HPDE6-E6E7 (cell line): ENCODE measurements at regions not wholly inside any gene's neighbourhood (a gene's known extent, or its start where the extent isn't known, plus 50 kb on each side); places are given as distances from the start of the nearest gene placed in this dataset.

Experiments used
- DNase-seq: peaks from one replicate; pipeline ENCODE4 v3.0.0; 2011; ENCODE audit warnings: missing footprints; ENCODE audit errors: extremely low spot score

GRCh38 chr16:6406028-6406427, 926.6 kb upstream of the RBFOX1 start:
- no peak for DNase-seq

DNA sequence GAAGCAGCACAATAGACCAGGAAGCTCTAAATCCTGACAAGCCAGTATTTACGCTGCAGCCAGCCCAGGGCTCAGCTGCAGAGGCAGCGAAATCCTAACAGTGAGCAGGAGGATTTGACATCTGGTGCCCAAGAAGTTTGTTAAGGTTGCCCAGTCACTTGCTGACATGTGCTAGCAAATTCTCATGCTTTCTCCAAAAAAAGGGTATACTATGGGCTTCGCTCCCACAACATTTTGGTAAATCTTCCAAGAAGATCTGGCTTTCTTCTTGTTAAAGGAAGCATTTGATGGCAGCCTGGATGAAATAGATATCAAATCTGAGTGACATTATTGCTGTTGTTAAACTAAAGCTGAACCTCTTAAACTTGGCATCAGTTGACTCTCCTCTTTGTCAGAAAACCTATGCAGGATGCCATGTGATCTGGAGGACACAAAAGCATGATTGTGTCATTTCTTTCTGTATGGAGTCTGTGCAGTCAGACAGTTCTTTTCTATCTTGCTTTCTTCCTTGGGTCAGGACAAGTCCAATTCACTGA, 949.7 kb upstream of the RBFOX1 start:
- DNase-seq: no peak

GRCh38 chr16:6381896-6382295, 950.7 kb upstream of the RBFOX1 start:
- no peak for DNase-seq

GRCh38 chr16:6377956-6378355, 954.7 kb upstream of the RBFOX1 start:
- no peak for DNase-seq

- no peak for DNase-seq
These were observed 957.1 kb upstream of the RBFOX1 start for GRCh38 chr16:6375465-6376075.

- DNase-seq: no peak
These were observed 957.8 kb upstream of the RBFOX1 start for GRCh38 chr16:6374821-6375220.

DNA sequence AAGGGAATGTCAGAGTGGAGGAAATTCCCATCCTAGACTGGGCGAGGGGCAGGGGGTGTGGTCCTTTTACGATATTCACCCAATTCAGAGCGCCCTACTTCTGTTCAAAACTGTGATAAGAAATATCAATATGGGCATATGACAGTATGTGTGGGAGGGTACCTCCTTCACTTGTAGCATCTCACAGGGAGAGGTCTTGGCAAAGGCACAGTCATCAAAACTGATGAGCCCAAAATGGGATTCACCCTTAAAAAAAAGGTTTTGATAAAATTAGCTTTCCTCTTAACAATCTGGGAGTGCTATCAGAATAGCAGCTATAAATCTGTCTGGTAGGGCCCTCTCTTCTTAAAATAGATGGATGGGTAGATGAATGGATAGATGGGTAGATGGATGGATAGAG, 967.8 kb upstream of the RBFOX1 start:
- DNase-seq: no peak

- no peak for DNase-seq
These were observed 968.6 kb upstream of the RBFOX1 start for GRCh38 chr16:6363896-6364607.

DNA sequence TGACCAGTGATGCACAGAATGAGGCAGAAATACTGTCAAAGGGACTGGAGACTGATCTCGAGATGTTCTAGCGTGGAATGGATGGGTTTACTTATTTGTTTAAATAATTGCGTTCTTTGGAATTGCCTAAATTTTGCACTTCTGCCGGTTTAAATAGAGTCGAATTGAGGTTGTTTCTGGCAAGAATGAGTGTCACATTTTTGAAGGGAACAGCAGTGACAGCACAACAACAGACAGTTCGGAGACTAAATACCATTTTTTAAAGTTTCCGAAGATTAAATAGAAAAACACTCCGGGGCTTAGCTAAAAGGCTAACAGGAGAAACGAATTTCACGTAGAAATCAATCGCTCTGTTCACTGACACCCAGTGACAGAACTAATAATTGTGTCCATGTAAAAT, 969.2 kb upstream of the RBFOX1 start:
- DNase-seq: no peak

DNA sequence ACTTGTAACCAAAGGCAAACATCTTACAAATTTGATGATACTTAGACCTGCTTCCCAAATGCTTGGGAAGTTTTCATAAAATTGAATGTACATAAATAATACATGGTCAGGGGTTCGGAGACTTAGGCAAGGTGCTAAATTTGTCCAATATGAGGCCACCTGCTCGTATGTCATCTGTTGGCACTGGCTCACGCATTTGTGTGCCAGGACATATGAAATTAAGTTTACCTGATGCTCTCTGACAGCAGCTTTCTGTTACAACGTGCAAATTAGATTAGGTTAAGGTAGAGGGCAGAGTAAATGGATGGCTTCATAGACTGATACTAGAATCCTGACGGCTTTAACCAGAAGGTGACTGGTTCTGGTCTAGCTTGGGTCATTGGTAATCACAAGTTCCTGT, 970.3 kb upstream of the RBFOX1 start:
- DNase-seq: no peak

DNA sequence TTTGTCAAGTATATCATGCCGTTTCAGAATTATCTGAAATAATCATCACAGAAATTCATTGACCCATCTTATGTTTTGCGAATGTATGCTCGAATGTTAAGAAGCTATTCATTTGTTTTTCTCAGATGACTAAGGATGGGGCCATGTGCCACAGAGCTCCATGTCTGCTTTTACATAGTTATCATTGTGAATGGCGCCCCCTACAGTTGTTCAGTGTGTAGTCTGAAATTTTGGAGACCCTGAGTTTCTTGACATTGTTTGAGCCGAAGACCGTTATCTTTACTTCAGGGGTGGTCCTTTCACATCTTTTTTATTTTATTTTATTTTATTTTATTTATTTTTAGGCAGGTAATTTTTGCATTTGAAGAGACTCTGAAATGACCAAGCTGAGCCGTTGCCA, 972.0 kb upstream of the RBFOX1 start:
- no peak for DNase-seq

- no peak for DNase-seq
These were observed 975.7 kb upstream of the RBFOX1 start for GRCh38 chr16:6356911-6357310.

DNA sequence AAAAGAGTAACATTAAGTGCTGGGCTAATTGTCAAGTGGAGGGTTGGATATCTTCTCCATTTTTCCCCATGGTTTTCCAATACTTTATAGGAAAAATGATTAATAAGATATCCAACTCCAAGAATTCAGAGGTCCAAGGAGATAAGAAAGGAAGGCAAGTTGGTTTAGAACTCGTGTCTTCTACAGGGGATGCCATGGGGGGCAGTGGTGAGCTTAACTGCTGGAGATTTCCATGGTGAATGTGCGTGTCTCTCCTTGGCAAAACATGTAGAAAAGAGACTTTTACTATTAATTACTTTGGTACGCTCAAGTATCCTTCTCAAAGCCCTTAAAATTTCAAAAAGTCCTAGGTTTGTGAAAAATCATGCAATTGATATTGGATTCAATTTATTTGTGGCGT, 982.9 kb upstream of the RBFOX1 start:
- DNase-seq: no peak

DNA sequence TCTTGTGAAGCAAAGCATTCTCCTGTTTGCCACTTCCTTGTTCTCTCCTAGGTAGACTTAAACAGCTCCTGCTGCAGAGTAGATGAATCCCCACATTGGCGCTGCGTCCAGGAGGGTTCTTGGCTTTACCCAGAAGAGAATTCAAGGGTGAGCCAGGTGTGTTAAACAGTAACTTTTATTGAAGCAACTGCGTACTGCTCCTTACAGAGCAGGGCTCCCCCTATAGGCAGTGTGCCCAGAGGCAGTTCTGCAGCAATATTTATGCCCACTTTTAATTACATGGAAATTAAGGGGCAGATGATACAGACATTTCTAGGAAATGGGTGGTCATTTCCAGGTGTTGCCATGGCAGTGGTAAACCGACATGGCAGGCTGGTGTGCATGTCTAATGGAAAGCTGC, 987.6 kb upstream of the RBFOX1 start:
- no peak for DNase-seq

DNA sequence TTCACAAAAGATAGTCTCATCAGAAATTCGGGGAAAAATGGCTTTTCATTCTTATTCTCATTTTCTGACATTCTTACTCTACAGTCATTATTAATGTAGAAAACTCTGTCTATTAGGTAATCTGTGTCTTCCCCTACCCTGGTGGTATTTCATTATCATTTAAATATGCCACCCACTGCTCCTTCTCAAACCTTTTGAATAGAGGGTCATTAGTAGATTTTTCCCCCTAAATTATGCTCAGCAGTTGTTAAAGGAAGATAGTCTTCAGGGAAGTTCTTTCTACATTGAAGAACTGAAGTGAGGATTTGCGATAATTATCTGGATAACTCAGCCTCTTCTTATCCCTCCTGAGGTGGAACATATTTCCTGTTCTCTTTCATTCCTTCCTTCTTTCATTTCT, 989.5 kb upstream of the RBFOX1 start:
- no peak for DNase-seq

DNA sequence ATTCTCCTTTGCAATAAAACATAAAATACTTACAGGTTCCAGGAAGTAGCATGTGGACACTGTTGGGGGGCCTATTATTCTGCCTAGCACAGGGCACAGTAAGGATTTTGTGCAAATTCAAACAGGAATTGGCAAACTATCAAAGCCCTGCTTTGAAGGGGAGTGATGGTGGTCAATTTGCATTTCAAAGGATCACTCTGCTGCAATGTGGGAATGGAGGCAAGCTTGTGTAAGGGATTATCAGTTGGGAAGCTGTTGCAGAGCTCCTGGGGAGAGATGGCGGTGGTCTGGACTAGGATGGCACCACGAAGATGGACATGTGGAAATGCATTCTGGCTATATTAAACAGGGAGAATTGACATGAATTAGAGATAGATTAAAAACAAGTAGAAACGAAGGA, 990.7 kb upstream of the RBFOX1 start:
- no peak for DNase-seq

- DNase-seq: no peak
These were observed 997.6 kb upstream of the RBFOX1 start for GRCh38 chr16:6335072-6335471.

DNA sequence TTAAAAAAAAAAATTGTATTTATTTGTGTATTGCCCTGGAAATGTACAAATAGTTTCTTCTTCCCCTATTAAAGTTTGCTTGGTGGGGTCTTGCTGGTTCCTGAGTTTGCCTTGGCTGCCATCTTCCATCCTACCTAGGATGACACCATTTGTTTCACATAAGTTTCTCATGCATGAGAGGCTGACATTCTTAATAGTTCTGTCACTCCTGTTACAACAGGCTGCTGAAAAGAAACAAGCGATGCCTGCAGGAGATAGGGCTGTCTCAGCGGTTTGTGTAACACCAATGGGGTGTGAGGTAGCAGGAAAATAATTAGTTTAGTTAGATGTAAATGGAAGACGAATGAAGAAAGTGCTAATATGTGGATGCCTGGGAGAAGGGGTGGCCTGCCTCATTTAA, 1000.9 kb upstream of the RBFOX1 start:
- DNase-seq: no peak

DNA sequence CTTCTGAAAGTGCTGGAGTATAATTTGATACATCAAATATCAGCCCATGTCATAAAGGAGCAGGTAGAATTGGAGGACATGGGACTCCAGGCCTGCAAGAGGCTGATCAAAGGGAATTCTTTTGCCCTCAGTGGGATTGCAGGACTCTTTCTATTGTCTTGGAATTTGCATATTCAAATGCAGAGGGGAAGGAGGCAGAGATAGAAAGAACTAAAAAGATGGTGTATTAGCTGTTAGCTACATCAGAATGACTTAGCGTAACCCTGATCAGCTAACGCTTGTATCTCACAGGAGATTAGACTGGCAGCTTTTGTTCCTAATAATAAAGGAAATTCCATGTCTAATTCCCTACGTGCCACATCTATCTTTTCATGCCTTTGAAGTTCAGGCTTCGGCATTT, 1014.7 kb upstream of the RBFOX1 start:
- no peak for DNase-seq

GRCh38 chr16:6309271-6309670, 1023.4 kb upstream of the RBFOX1 start:
- DNase-seq: no peak

GRCh38 chr16:6308176-6308575, 1024.5 kb upstream of the RBFOX1 start:
- no peak for DNase-seq

DNA sequence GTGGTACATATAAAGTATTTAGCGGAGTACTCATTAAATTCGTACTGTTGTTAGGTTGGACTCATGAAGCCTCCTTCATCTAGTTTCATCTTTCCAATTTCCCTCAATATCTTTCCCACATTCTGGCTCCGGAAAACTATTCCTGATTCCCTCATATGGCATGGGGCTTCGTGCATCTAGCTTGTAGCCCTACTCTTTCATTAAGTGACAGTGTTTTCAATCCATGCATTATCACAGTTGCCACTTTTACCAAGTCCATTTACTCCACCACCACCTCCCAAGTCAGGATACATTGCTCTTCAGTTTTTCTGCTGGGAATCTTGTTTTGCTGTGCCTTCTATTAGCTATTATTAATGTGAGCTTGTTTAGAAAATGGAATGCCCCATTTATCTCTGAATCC, 1032.1 kb upstream of the RBFOX1 start:
- DNase-seq: no peak

DNA sequence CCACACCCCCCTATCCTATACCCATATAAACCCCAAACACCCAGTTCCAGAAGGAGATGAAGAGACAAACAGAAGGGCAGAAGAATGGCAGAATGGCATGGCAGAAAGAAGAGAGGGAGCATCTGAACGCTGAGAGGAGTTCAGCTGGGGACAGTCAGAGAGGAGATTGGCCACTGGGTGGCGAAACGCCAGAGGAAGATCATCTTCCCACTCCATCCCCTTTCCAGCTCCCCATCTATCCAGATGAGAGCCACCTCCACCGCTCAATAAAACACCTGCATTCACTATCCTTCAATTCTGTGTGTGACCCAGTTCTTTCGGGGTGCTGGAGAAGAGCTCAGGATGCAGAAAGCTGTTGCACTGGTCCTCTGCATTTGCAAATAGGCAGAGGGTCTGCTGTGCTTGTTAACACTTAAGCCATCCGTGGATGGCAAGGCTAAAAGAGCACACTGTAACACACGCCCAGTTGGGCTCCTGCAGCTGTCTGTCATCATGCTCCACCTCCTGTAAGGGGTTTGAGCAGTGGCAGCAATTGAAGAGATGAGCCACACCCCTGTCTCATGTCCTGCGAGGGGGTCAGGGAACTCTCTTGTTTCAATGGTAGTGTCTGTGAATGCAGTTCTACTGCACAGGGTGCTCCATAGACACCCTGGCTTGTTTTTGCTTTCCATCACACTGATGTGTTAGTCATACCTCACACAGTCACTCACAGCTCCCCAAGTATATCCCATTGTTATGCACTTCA, 1034.8 kb upstream of the RBFOX1 start:
- DNase-seq: no peak
